Stomach (tissue), 8 donors: ENCODE measurements at regions not wholly inside any gene's neighbourhood (a gene's known extent, or its start where the extent isn't known, plus 50 kb on each side); places are given as distances from the start of the nearest gene placed in this dataset.

Experiments used
- DNase-seq, 2 donors: peaks; one replicate each; pipeline versions ENCODE4 v3.0.0 to v3.0.0-alpha.2; 2013 to 2019
- H3K27ac ChIP-seq, 5 donors: fragments of 200-600 bp in 4 of 5; sonication (generic) in 4 of 5; one replicate each; pipeline ENCODE4 v1.5.1; 2013 to 2019; ENCODE audit warnings: mild to moderate bottlenecking in 1 of 5, moderate library complexity in 1 of 5
- H3K27me3 ChIP-seq, 3 donors: fragments of 200-600 bp; sonication (generic); one replicate each; pipeline ENCODE4 v1.5.1; 2017 to 2019; ENCODE audit warnings: mixed run types in 1 of 3
- H3K36me3 ChIP-seq, 4 donors: fragments of 200-600 bp; sonication (generic); 1 replicate in 3 of 4; 2 replicates in 1 of 4; pipeline ENCODE4 v1.5.1; 2016 to 2019
- H3K4me1 ChIP-seq, 4 donors: fragments of 200-600 bp; sonication (generic); one replicate each; pipeline ENCODE4 v1.5.1; 2016 to 2019
- H3K4me3 ChIP-seq, 4 donors: fragments of 200-600 bp; sonication (generic) in 3 of 4; one replicate each; pipeline ENCODE4 v1.5.1; 2016 to 2019; ENCODE audit warnings: mild to moderate bottlenecking in 1 of 4
- H3K9me3 ChIP-seq, 4 donors: fragments of 200-600 bp; sonication (generic); one replicate each; pipeline ENCODE4 v1.5.1; 2016 to 2019
- EP300 ChIP-seq: sonication (generic); formaldehyde crosslinking; IDR thresholded peaks from one replicate; pipeline ENCODE4 v1.6.1; 2017; ENCODE audit warnings: antibody characterized with exemption
- POLR2A ChIP-seq, 4 donors: fragments of 450-650 bp; IDR thresholded peaks; one replicate each; pipeline ENCODE4 v1.6.1; 2016; ENCODE audit warnings: antibody characterized with exemption in 4 of 4, control low read depth in 2 of 4, mild to moderate bottlenecking in 1 of 4, moderate library complexity in 1 of 4
- POLR2AphosphoS5 ChIP-seq, 3 donors: sonication (generic); formaldehyde crosslinking; IDR thresholded peaks; one replicate each; pipeline ENCODE4 v1.6.1; 2016; ENCODE audit warnings: antibody characterized with exemption in 3 of 3
- WGBS, 5 donors: extraction: QIAGEN DNeasy Blood & Tissue Kit in 3 of 5; methylation state at CpG; one replicate each; pipeline versions ENCODE4 v1.1.5 to v1.1.7; 2013 to 2018; 5-methylcytosine and 5-hydroxymethylcytosine counted together
- intact Hi-C: fragments of 100-400 bp; cut with DNase I; formaldehyde crosslinking; loops from one replicate; pipeline ENCODE4 v1.15.1; 2023; ENCODE audit warnings: low total_unique reads
- TF ChIP-seq, protein P1 (sequence below), 7 experiments: fragments of 450-650 bp in 4 of 7; fragments of 200-600 bp in 3 of 7; sonication (generic) in 3 of 7; IDR thresholded peaks; one replicate each; pipeline ENCODE4 v1.5.1; 2016 to 2019; ENCODE audit warnings: antibody characterized with exemption in 7 of 7, control low read depth in 2 of 7, mild to moderate bottlenecking in 1 of 7
- donor health status: healthy with polysubstance abuse.
- donor health status: Bipolar disorder and iron deficiency.
- donor health status: healthy.

GRCh38 chr13:103772576-103772975 is 706.4 kb upstream of the SLC10A2 start:
- Histone ChIP-seq H3K4me1 (no peaks in the 10 kb centered on the region), H3K27ac (no peak overlapping the region), H3K36me3 (no peaks in the 10 kb centered on the region), H3K4me3 (no peak overlapping the region), H3K27me3 (no peaks in the 10 kb centered on the region), H3K9me3 (peaks cover 0 to 14% (median 2%) of the 10 kb centered on the region in 4 donors)
- 73 to 84% (median 80%) methylated on average over 8 of the region's 8 CpGs for WGBS, 5 donors
- no peak for DNase-seq
- no peak for TF ChIP-seq POLR2AphosphoS5 (IDR thresholded peaks at IDR 0.05)
- TF ChIP-seq, protein P1, sequence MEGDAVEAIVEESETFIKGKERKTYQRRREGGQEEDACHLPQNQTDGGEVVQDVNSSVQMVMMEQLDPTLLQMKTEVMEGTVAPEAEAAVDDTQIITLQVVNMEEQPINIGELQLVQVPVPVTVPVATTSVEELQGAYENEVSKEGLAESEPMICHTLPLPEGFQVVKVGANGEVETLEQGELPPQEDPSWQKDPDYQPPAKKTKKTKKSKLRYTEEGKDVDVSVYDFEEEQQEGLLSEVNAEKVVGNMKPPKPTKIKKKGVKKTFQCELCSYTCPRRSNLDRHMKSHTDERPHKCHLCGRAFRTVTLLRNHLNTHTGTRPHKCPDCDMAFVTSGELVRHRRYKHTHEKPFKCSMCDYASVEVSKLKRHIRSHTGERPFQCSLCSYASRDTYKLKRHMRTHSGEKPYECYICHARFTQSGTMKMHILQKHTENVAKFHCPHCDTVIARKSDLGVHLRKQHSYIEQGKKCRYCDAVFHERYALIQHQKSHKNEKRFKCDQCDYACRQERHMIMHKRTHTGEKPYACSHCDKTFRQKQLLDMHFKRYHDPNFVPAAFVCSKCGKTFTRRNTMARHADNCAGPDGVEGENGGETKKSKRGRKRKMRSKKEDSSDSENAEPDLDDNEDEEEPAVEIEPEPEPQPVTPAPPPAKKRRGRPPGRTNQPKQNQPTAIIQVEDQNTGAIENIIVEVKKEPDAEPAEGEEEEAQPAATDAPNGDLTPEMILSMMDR (IDR thresholded peaks at IDR 0.05): no peak
- no peak for TF ChIP-seq EP300
- no peak for TF ChIP-seq POLR2A (IDR thresholded peaks at IDR 0.05)
- intact Hi-C loops: no loop called here

- intact Hi-C loops: no loop called here
- WGBS, 5 donors: 83 to 90% (median 85%) methylated on average over 3 of the region's 3 CpGs
Measured at GRCh38 chr13:103762523-103762922, 696.3 kb upstream of the SLC10A2 start.

DNA sequence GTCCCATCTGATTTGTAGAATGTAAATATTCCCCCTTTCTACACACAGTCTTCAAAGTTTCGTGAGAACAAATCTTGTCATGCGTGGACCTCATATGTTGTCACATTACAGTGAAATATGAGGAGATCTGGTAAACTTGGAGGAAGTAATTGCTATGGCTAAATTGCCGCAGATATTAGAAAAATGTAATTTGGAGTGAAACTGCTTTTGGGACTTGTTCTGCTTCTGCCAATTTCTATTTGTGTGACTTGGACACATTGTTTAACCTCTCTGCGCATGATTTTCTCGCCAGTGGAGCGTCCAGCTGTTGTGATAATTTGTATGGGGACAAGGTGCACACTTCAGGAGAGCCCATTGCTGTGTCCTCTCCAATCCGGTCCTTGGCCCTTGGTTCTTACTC is 693.1 kb upstream of the SLC10A2 start:
- Histone ChIP-seq H3K4me1 (no peaks in the 10 kb centered on the region), H3K27ac (no peak overlapping the region), H3K9me3 (peaks cover 0 to 5% (median 0%) of the 10 kb centered on the region in 4 donors), H3K27me3 (no peaks in the 10 kb centered on the region), H3K4me3 (no peak overlapping the region), H3K36me3 (no peaks in the 10 kb centered on the region)
- TF ChIP-seq POLR2A (IDR thresholded peaks at IDR 0.05): no peak
- no peak for TF ChIP-seq POLR2AphosphoS5 (IDR thresholded peaks at IDR 0.05)
- TF ChIP-seq, protein P1 (IDR thresholded peaks at IDR 0.05): no peak
- no peak for TF ChIP-seq EP300
- DNase-seq: no peak
- WGBS, 5 donors: 52 to 66% (median 59%) methylated on average over 7 of the region's 7 CpGs
- intact Hi-C loops: no loop called here

More at GRCh38 chr13:103762523-103762922, 696.3 kb upstream of the SLC10A2 start:
- Histone ChIP-seq H3K27me3 (no peaks in the 10 kb centered on the region), H3K36me3 (no peaks in the 10 kb centered on the region), H3K9me3 (no peaks in the 10 kb centered on the region), H3K27ac (no peak overlapping the region), H3K4me1 (no peaks in the 10 kb centered on the region), H3K4me3 (no peak overlapping the region)
- no peak for TF ChIP-seq POLR2AphosphoS5 (IDR thresholded peaks at IDR 0.05)
- TF ChIP-seq EP300: no peak
- TF ChIP-seq, protein P1 (IDR thresholded peaks at IDR 0.05): no peak
- no peak for TF ChIP-seq POLR2A (IDR thresholded peaks at IDR 0.05)
- DNase-seq: no peak

DNA sequence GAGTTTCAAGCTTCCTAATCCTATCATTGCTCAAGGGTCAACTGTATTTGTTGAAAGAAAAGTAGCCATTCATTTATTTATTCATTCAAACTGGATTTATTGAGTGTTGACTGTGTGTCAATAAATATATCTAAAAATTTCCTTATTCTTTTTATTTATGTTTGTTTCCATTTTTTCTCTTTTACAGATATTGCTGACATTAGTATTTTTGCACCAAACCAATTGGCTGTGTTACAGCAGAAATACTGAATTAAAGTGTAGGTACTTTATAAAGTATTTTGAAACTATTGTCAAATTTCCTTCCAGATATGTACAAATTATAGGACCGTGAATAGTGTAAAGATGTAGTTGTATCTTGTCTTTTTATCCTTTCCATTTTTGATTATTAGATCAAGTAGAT is 692.0 kb upstream of the SLC10A2 start:
- TF ChIP-seq POLR2A (IDR thresholded peaks at IDR 0.05) (no peak), POLR2AphosphoS5 (IDR thresholded peaks at IDR 0.05) (no peak)
- TF ChIP-seq, protein P1 (IDR thresholded peaks at IDR 0.05): no peak
- 82 to 93% (median 90%) methylated on average over 1 of the region's 1 CpG for WGBS, 5 donors
- Histone ChIP-seq H3K27ac (no peak overlapping the region), H3K9me3 (peaks cover 0 to 5% (median 0%) of the 10 kb centered on the region in 4 donors), H3K27me3 (no peaks in the 10 kb centered on the region), H3K4me3 (no peak overlapping the region), H3K4me1 (no peaks in the 10 kb centered on the region), H3K36me3 (no peaks in the 10 kb centered on the region)
- intact Hi-C loops: no loop called here
- DNase-seq: no peak
